ENCODE measurements at regions not wholly inside any gene's neighbourhood (a gene's known extent, or its start where the extent isn't known, plus 50 kb on each side); places are given as distances from the start of the nearest gene placed in this dataset.

GRCh38 chr18:44048435-44048834 lies 632.3 kb upstream of the SETBP1 start:
- TF ChIP-seq POLR2A (IDR thresholded peaks at IDR 0.05; ENCODE audit: low read depth, low read length) (no peak), POLR2AphosphoS5 (IDR thresholded peaks at IDR 0.05; ENCODE audit: low read depth, low read length) (no peak)
